ENCODE measurements at regions not wholly inside any gene's neighbourhood (a gene's known extent, or its start where the extent isn't known, plus 50 kb on each side); places are given as distances from the start of the nearest gene placed in this dataset.
"Not testable (repeated sequence)": the region's sequence is repeated elsewhere in the genome, so short reads cannot be mapped to it uniquely, and the experiment has no call there.

- not testable (repeated sequence) for H3K27ac ChIP-seq (ENCODE audit: low read depth in 1 of 2, low read length in 1 of 2); H3K4me1 ChIP-seq (ENCODE audit: control insufficient read depth in 2 of 2, insufficient read depth in 2 of 2, low read length in 2 of 2); H3K9me3 ChIP-seq (ENCODE audit: control insufficient read depth in 2 of 2, insufficient read depth in 1 of 2, low read length in 1 of 2); H3K36me3 ChIP-seq (ENCODE audit: control insufficient read depth in 2 of 2, insufficient read depth in 2 of 2, low read length in 1 of 2); H3K27me3 ChIP-seq (ENCODE audit: control insufficient read depth in 2 of 2, insufficient read depth in 1 of 2, low read length in 1 of 2); DNase-seq (ENCODE audit: low read depth in 6 of 9, low spot score in 9 of 9); H3K4me3 ChIP-seq (ENCODE audit: low read length in 2 of 2)
- 97% methylated on average over 10 of the region's 10 CpGs for WGBS
Measured at GRCh38 chr5:66293851-66294250, 149.8 kb downstream of the SREK1 start.

GRCh38 chr5:66299463-66299862, 155.4 kb downstream of the SREK1 start:
- WGBS: 98% methylated on average over 2 of the region's 2 CpGs
- H3K4me1 ChIP-seq (ENCODE audit: control insufficient read depth in 2 of 2, insufficient read depth in 2 of 2, low read length in 2 of 2): no peaks in the 10 kb centered on the region
- no peak for DNase-seq (ENCODE audit: low read depth in 6 of 9, low spot score in 9 of 9)
- H3K27ac ChIP-seq (ENCODE audit: low read depth in 1 of 2, low read length in 1 of 2): no peak overlapping the region
- no peaks in the 10 kb centered on the region for H3K36me3 ChIP-seq (ENCODE audit: control insufficient read depth in 2 of 2, insufficient read depth in 2 of 2, low read length in 1 of 2)
- H3K27me3 ChIP-seq (ENCODE audit: control insufficient read depth in 2 of 2, insufficient read depth in 1 of 2, low read length in 1 of 2): no peaks in the 10 kb centered on the region
- no peak overlapping the region for H3K4me3 ChIP-seq (ENCODE audit: low read length in 2 of 2)
- H3K9me3 ChIP-seq (ENCODE audit: control insufficient read depth in 2 of 2, insufficient read depth in 1 of 2, low read length in 1 of 2): no peaks in the 10 kb centered on the region

- Histone ChIP-seq H3K27ac (ENCODE audit: low read depth in 1 of 2, low read length in 1 of 2) (no peak overlapping the region), H3K4me1 (ENCODE audit: control insufficient read depth in 2 of 2, insufficient read depth in 2 of 2, low read length in 2 of 2) (no peaks in the 10 kb centered on the region), H3K36me3 (ENCODE audit: control insufficient read depth in 2 of 2, insufficient read depth in 2 of 2, low read length in 1 of 2) (no peaks in the 10 kb centered on the region), H3K9me3 (ENCODE audit: control insufficient read depth in 2 of 2, insufficient read depth in 1 of 2, low read length in 1 of 2) (no peaks in the 10 kb centered on the region), H3K27me3 (ENCODE audit: control insufficient read depth in 2 of 2, insufficient read depth in 1 of 2, low read length in 1 of 2) (peaks cover 0 to 2% of the 10 kb centered on the region in 2 donors), H3K4me3 (ENCODE audit: low read length in 2 of 2) (no peak overlapping the region)
- DNase-seq (ENCODE audit: low read depth in 6 of 9, low spot score in 9 of 9): no peak
- 95% methylated on average over 12 of the region's 12 CpGs for WGBS
Measured at GRCh38 chr5:66302344-66302743, 158.2 kb downstream of the SREK1 start.

- H3K9me3 ChIP-seq (ENCODE audit: control insufficient read depth in 2 of 2, insufficient read depth in 1 of 2, low read length in 1 of 2): no peaks in the 10 kb centered on the region
- H3K27me3 ChIP-seq (ENCODE audit: control insufficient read depth in 2 of 2, insufficient read depth in 1 of 2, low read length in 1 of 2): peaks cover 0 to 2% of the 10 kb centered on the region in 2 donors
- no peak overlapping the region for H3K4me3 ChIP-seq (ENCODE audit: low read length in 2 of 2)
- no peaks in the 10 kb centered on the region for H3K36me3 ChIP-seq (ENCODE audit: control insufficient read depth in 2 of 2, insufficient read depth in 2 of 2, low read length in 1 of 2)
- 40% methylated on average over 9 of the region's 9 CpGs for WGBS
- H3K27ac ChIP-seq (ENCODE audit: low read depth in 1 of 2, low read length in 1 of 2): no peak overlapping the region
- no peaks in the 10 kb centered on the region for H3K4me1 ChIP-seq (ENCODE audit: control insufficient read depth in 2 of 2, insufficient read depth in 2 of 2, low read length in 2 of 2)
- DNase-seq (ENCODE audit: low read depth in 6 of 9, low spot score in 9 of 9): peak; percentile 2 to 57 (median 20)
Measured at GRCh38 chr5:66306105-66306843, 162.2 kb downstream of the SREK1 start.

GRCh38 chr5:66306844-66307315, 162.8 kb downstream of the SREK1 start:
- 75% methylated on average over 7 of the region's 7 CpGs for WGBS
- no peak overlapping the region for H3K4me3 ChIP-seq (ENCODE audit: low read length in 2 of 2)
- no peaks in the 10 kb centered on the region for H3K4me1 ChIP-seq (ENCODE audit: control insufficient read depth in 2 of 2, insufficient read depth in 2 of 2, low read length in 2 of 2)
- DNase-seq (ENCODE audit: low read depth in 6 of 9, low spot score in 9 of 9): no peak
- no peaks in the 10 kb centered on the region for H3K9me3 ChIP-seq (ENCODE audit: control insufficient read depth in 2 of 2, insufficient read depth in 1 of 2, low read length in 1 of 2)
- no peak overlapping the region for H3K27ac ChIP-seq (ENCODE audit: low read depth in 1 of 2, low read length in 1 of 2)
- peaks cover 0 to 2% of the 10 kb centered on the region in 2 donors for H3K27me3 ChIP-seq (ENCODE audit: control insufficient read depth in 2 of 2, insufficient read depth in 1 of 2, low read length in 1 of 2)
- H3K36me3 ChIP-seq (ENCODE audit: control insufficient read depth in 2 of 2, insufficient read depth in 2 of 2, low read length in 1 of 2): no peaks in the 10 kb centered on the region

GRCh38 chr5:66307647-66308241, 163.6 kb downstream of the SREK1 start:
- H3K9me3 ChIP-seq (ENCODE audit: control insufficient read depth in 2 of 2, insufficient read depth in 1 of 2, low read length in 1 of 2): no peaks in the 10 kb centered on the region
- 26% methylated on average over 6 of the region's 6 CpGs for WGBS
- peak; percentile 6 to 81 (median 55) for DNase-seq (ENCODE audit: low read depth in 6 of 9, low spot score in 9 of 9)
- H3K27ac ChIP-seq (ENCODE audit: low read depth in 1 of 2, low read length in 1 of 2): no peak overlapping the region
- no peaks in the 10 kb centered on the region for H3K4me1 ChIP-seq (ENCODE audit: control insufficient read depth in 2 of 2, insufficient read depth in 2 of 2, low read length in 2 of 2)
- H3K4me3 ChIP-seq (ENCODE audit: low read length in 2 of 2): no peak overlapping the region
- H3K27me3 ChIP-seq (ENCODE audit: control insufficient read depth in 2 of 2, insufficient read depth in 1 of 2, low read length in 1 of 2): peaks cover 0 to 2% of the 10 kb centered on the region in 2 donors
- H3K36me3 ChIP-seq (ENCODE audit: control insufficient read depth in 2 of 2, insufficient read depth in 2 of 2, low read length in 1 of 2): no peaks in the 10 kb centered on the region

GRCh38 chr5:66312266-66312665, 168.2 kb downstream of the SREK1 start:
- Histone ChIP-seq H3K27me3 (ENCODE audit: control insufficient read depth in 2 of 2, insufficient read depth in 1 of 2, low read length in 1 of 2) (no peaks in the 10 kb centered on the region), H3K27ac (ENCODE audit: low read depth in 1 of 2, low read length in 1 of 2) (no peak overlapping the region), H3K4me3 (ENCODE audit: low read length in 2 of 2) (no peak overlapping the region), H3K36me3 (ENCODE audit: control insufficient read depth in 2 of 2, insufficient read depth in 2 of 2, low read length in 1 of 2) (no peaks in the 10 kb centered on the region), H3K4me1 (ENCODE audit: control insufficient read depth in 2 of 2, insufficient read depth in 2 of 2, low read length in 2 of 2) (no peaks in the 10 kb centered on the region), H3K9me3 (ENCODE audit: control insufficient read depth in 2 of 2, insufficient read depth in 1 of 2, low read length in 1 of 2) (no peaks in the 10 kb centered on the region)
- DNase-seq (ENCODE audit: low read depth in 6 of 9, low spot score in 9 of 9): no peak
- 67% methylated on average over 2 of the region's 2 CpGs for WGBS

GRCh38 chr5:66315784-66316183, 171.7 kb downstream of the SREK1 start:
- Histone ChIP-seq H3K27ac (ENCODE audit: low read depth in 1 of 2, low read length in 1 of 2) (no peak overlapping the region), H3K36me3 (ENCODE audit: control insufficient read depth in 2 of 2, insufficient read depth in 2 of 2, low read length in 1 of 2) (no peaks in the 10 kb centered on the region), H3K4me1 (ENCODE audit: control insufficient read depth in 2 of 2, insufficient read depth in 2 of 2, low read length in 2 of 2) (no peaks in the 10 kb centered on the region), H3K4me3 (ENCODE audit: low read length in 2 of 2) (no peak overlapping the region), H3K27me3 (ENCODE audit: control insufficient read depth in 2 of 2, insufficient read depth in 1 of 2, low read length in 1 of 2) (no peaks in the 10 kb centered on the region), H3K9me3 (ENCODE audit: control insufficient read depth in 2 of 2, insufficient read depth in 1 of 2, low read length in 1 of 2) (no peaks in the 10 kb centered on the region)
- no peak for DNase-seq (ENCODE audit: low read depth in 6 of 9, low spot score in 9 of 9)

GRCh38 chr5:66322786-66323528, 178.9 kb downstream of the SREK1 start:
- no peak for DNase-seq (ENCODE audit: low read depth in 6 of 9, low spot score in 9 of 9)

More at GRCh38 chr5:66322786-66323528, 178.9 kb downstream of the SREK1 start:
- no peaks in the 10 kb centered on the region for H3K36me3 ChIP-seq (ENCODE audit: control insufficient read depth in 2 of 2, insufficient read depth in 2 of 2, low read length in 1 of 2)
- no peak overlapping the region for H3K4me3 ChIP-seq (ENCODE audit: low read length in 2 of 2)
- 95% methylated on average over 12 of the region's 12 CpGs for whole genome bisulfite sequencing
- no peaks in the 10 kb centered on the region for H3K9me3 ChIP-seq (ENCODE audit: control insufficient read depth in 2 of 2, insufficient read depth in 1 of 2, low read length in 1 of 2)
- no peaks in the 10 kb centered on the region for H3K4me1 ChIP-seq (ENCODE audit: control insufficient read depth in 2 of 2, insufficient read depth in 2 of 2, low read length in 2 of 2)
- H3K27ac ChIP-seq (ENCODE audit: low read depth in 1 of 2, low read length in 1 of 2): no peak overlapping the region
- no peaks in the 10 kb centered on the region for H3K27me3 ChIP-seq (ENCODE audit: control insufficient read depth in 2 of 2, insufficient read depth in 1 of 2, low read length in 1 of 2)
